OCI-LY1 (cell line): ENCODE measurements at regions not wholly inside any gene's neighbourhood (a gene's known extent, or its start where the extent isn't known, plus 50 kb on each side); places are given as distances from the start of the nearest gene placed in this dataset.

Experiments
- H2AFZ ChIP-seq: fragments of 200-600 bp; sonication (generic), shearing (Covaris generic); 2 replicates; pipeline ENCODE4 v1.6.0; 2014; ENCODE audit warnings: antibody characterized with exemption, mild to moderate bottlenecking, low read length
- H3F3A ChIP-seq: fragments of 200-600 bp; sonication (generic), shearing (Covaris generic); 2 replicates; pipeline ENCODE4 v1.6.0; 2014; ENCODE audit warnings: mild to moderate bottlenecking, antibody characterized with exemption, low read length, moderate library complexity; ENCODE audit not compliant: insufficient read depth
- H3K27ac ChIP-seq: fragments of 200-600 bp; sonication (generic); 2 replicates; pipeline ENCODE4 v1.5.1; 2014; ENCODE audit warnings: low read length, mixed run types, mild to moderate bottlenecking, low read depth; ENCODE audit not compliant: poor library complexity, severe bottlenecking
- H3K27me3 ChIP-seq: fragments of 200-600 bp; sonication (generic); 2 replicates; pipeline ENCODE4 v1.6.0; 2014; ENCODE audit warnings: antibody characterized with exemption, mild to moderate bottlenecking, low read length, moderate library complexity; ENCODE audit not compliant: insufficient read depth
- H3K36me3 ChIP-seq: fragments of 200-600 bp; sonication (generic); 2 replicates; pipeline ENCODE4 v1.6.1; 2014; ENCODE audit warnings: mild to moderate bottlenecking, antibody characterized with exemption, low read length, moderate library complexity, mixed read lengths; ENCODE audit not compliant: insufficient read depth
- H3K4me1 ChIP-seq: fragments of 200-600 bp; sonication (generic); 2 replicates; pipeline ENCODE4 v1.5.1; 2014; ENCODE audit warnings: mild to moderate bottlenecking, low read length, moderate library complexity; ENCODE audit not compliant: insufficient read depth, severe bottlenecking
- H3K4me2 ChIP-seq: fragments of 200-600 bp; sonication (generic), shearing (Covaris generic); 2 replicates; pipeline ENCODE4 v1.6.1; 2014; ENCODE audit warnings: low read length
- H3K4me3 ChIP-seq: fragments of 200-600 bp; sonication (generic); 2 replicates; pipeline ENCODE4 v1.5.1; 2014; ENCODE audit warnings: low read length, low read depth, mild to moderate bottlenecking, mixed read lengths; ENCODE audit not compliant: poor library complexity, severe bottlenecking
- H3K79me2 ChIP-seq: fragments of 200-600 bp; shearing (Covaris generic); 2 replicates; pipeline ENCODE4 v1.6.1; 2016; ENCODE audit warnings: mixed run types, low read length, mixed read lengths; ENCODE audit not compliant: insufficient read depth
- H3K9ac ChIP-seq: fragments of 200-600 bp; sonication (generic), shearing (Covaris generic); 2 replicates; pipeline ENCODE4 v1.6.1; 2014; ENCODE audit warnings: mild to moderate bottlenecking, low read length, mixed read lengths
- H3K9me2 ChIP-seq: fragments of 200-600 bp; sonication (generic), shearing (Covaris generic); 2 replicates; pipeline ENCODE4 v1.6.1; 2014; ENCODE audit warnings: low read depth, mild to moderate bottlenecking, low read length, mixed read lengths
- H3K9me3 ChIP-seq: fragments of 200-600 bp; shearing (Covaris generic); 2 replicates; pipeline ENCODE4 v1.6.1; 2014; ENCODE audit warnings: low read length, mixed read lengths
- H4K20me1 ChIP-seq: fragments of 200-600 bp; sonication (generic), shearing (Covaris generic); 2 replicates; pipeline ENCODE4 v1.6.0; 2016; ENCODE audit warnings: mild to moderate bottlenecking, low read length; ENCODE audit not compliant: insufficient read depth
- CTCF ChIP-seq: fragments of 200-600 bp; sonication (generic), shearing (Covaris generic); IDR thresholded peaks from 2 replicates; pipeline ENCODE4 v1.5.1; 2017; ENCODE audit warnings: mild to moderate bottlenecking, antibody characterized with exemption, low read length, moderate library complexity, mixed read lengths
- EZH2 ChIP-seq: fragments of 200-600 bp; sonication (generic), shearing (Covaris generic); IDR thresholded peaks from 2 replicates; pipeline ENCODE4 v1.8.0; 2017; ENCODE audit warnings: borderline replicate concordance, mixed run types, mild to moderate bottlenecking, antibody characterized with exemption, low read length, moderate library complexity, mixed read lengths

- no peaks in the 10 kb centered on the region for H3K9me3 ChIP-seq
- H3F3A ChIP-seq = no peaks in the 10 kb centered on the region
- no peaks in the 10 kb centered on the region for H3K27me3 ChIP-seq
- H3K36me3 ChIP-seq = no peaks in the 10 kb centered on the region
- H3K4me3 ChIP-seq = no peak overlapping the region
- no peak overlapping the region for H3K9ac ChIP-seq
- H3K9me2 ChIP-seq = no peaks in the 10 kb centered on the region
- H3K4me2 ChIP-seq = no peak overlapping the region
- H3K4me1 ChIP-seq = no peaks in the 10 kb centered on the region
- H2AFZ ChIP-seq = no peak overlapping the region
- no peak overlapping the region for H3K27ac ChIP-seq
- H4K20me1 ChIP-seq = no peaks in the 10 kb centered on the region
- TF ChIP-seq CTCF (no peak), EZH2 (no peak)
- H3K79me2 ChIP-seq = no peaks in the 10 kb centered on the region
These were observed 92.5 kb upstream of the NEUROD1 start for GRCh38 chr2:181772777-181773176.

GRCh38 chr2:181774685-181775084 lies 94.4 kb upstream of the NEUROD1 start:
- H3K36me3 ChIP-seq = no peaks in the 10 kb centered on the region
- no peak overlapping the region for H3K4me2 ChIP-seq
- no peaks in the 10 kb centered on the region for H3K79me2 ChIP-seq
- no peak overlapping the region for H3K4me3 ChIP-seq
- no peaks in the 10 kb centered on the region for H3K9me2 ChIP-seq
- no peak overlapping the region for H2AFZ ChIP-seq
- H3K27me3 ChIP-seq = no peaks in the 10 kb centered on the region
- no peak overlapping the region for H3K9ac ChIP-seq
- H3K4me1 ChIP-seq = no peaks in the 10 kb centered on the region
- H3K9me3 ChIP-seq = no peaks in the 10 kb centered on the region
- no peak overlapping the region for H3K27ac ChIP-seq
- TF ChIP-seq EZH2 (no peak), CTCF (no peak)
- H3F3A ChIP-seq = no peaks in the 10 kb centered on the region
- H4K20me1 ChIP-seq = no peaks in the 10 kb centered on the region

GRCh38 chr2:181776336-181776735 lies 96.0 kb upstream of the NEUROD1 start:
- no peak overlapping the region for H3K27ac ChIP-seq
- H3K27me3 ChIP-seq = no peaks in the 10 kb centered on the region
- H3K79me2 ChIP-seq = no peaks in the 10 kb centered on the region
- H3K9me3 ChIP-seq = no peaks in the 10 kb centered on the region
- no peaks in the 10 kb centered on the region for H3K36me3 ChIP-seq
- no peak overlapping the region for H3K4me2 ChIP-seq
- H3K9me2 ChIP-seq = no peaks in the 10 kb centered on the region
- H2AFZ ChIP-seq = no peak overlapping the region
- H3K4me3 ChIP-seq = no peak overlapping the region
- TF ChIP-seq CTCF = no peak
- TF ChIP-seq EZH2 = no peak
- H3F3A ChIP-seq = no peaks in the 10 kb centered on the region
- H3K9ac ChIP-seq = no peak overlapping the region
- no peaks in the 10 kb centered on the region for H4K20me1 ChIP-seq
- H3K4me1 ChIP-seq = no peaks in the 10 kb centered on the region
